B cell (primary cell): ENCODE measurements at regions not wholly inside any gene's neighbourhood (a gene's known extent, or its start where the extent isn't known, plus 50 kb on each side); places are given as distances from the start of the nearest gene placed in this dataset.

Experiments
- ATAC-seq: fragments of 200-7000 bp; cut with Tn5 transposase; one replicate; pipeline ENCODE4 v1.10.0; 2021; ENCODE audit warnings: low read depth, mild to moderate bottlenecking, moderate number of reproducible peaks, moderate library complexity
- CTCF ChIA-PET: fragments of 350-600 bp; sonication (Branson Sonifier 250); formaldehyde crosslinking; loops from one replicate; lab custom pipeline; 2021; ENCODE audit warnings: antibody characterized with exemption, inconsistent platforms; lab: Charles Lee
- POLR2A ChIA-PET: fragments of 350-600 bp; sonication (Branson Sonifier 250); formaldehyde crosslinking; loops from one replicate; lab custom pipeline; 2021; ENCODE audit warnings: antibody characterized with exemption; lab: Charles Lee
- DNase-seq: peaks from one replicate; pipeline ENCODE4 v3.0.0; 2013
- H2AFZ ChIP-seq: 2 replicates; pipeline ENCODE4 v1.6.1; 2012; ENCODE audit warnings: mild to moderate bottlenecking, low read depth, low read length; ENCODE audit not compliant: insufficient read depth, poor library complexity, severe bottlenecking
- H3K27ac ChIP-seq, 2 donors: 1 replicate in 1 of 2; 2 replicates in 1 of 2; pipeline ENCODE4 v1.5.1; 2012 to 2013; ENCODE audit warnings: low read length in 2 of 2, mild to moderate bottlenecking in 2 of 2, moderate library complexity in 1 of 2
- H3K27me3 ChIP-seq, 4 experiments: fragments of 200-600 bp in 1 of 4; sonication (generic) in 1 of 4; replicated peaks in 1 of 4; 1 replicate in 2 of 4; 2 replicates in 2 of 4; pipeline versions ENCODE4 v1.6.1 to v1.7.0; 2013 to 2016; ENCODE audit warnings: low read length in 3 of 4, mild to moderate bottlenecking in 2 of 4, mixed read lengths in 1 of 4, moderate library complexity in 1 of 4; ENCODE audit not compliant: insufficient read depth in 4 of 4, control insufficient read depth in 3 of 4; ENCODE audit errors: control extremely low read depth in 1 of 4
- H3K36me3 ChIP-seq, 2 experiments: replicated peaks in 1 of 2; 1 replicate in 1 of 2; 2 replicates in 1 of 2; pipeline versions ENCODE4 v1.6.1 to v1.7.1; 2013; ENCODE audit warnings: low read length in 1 of 2; ENCODE audit not compliant: insufficient read depth in 2 of 2, control insufficient read depth in 1 of 2; ENCODE audit errors: control extremely low read depth in 1 of 2, extremely low read depth in 1 of 2
- H3K4me1 ChIP-seq, 2 donors: fragments of 200-600 bp in 1 of 2; sonication (generic) in 1 of 2; 1 replicate in 1 of 2; 2 replicates in 1 of 2; pipeline versions ENCODE4 v1.5.1 to v1.6.1; 2013 to 2017; ENCODE audit warnings: low read length in 2 of 2; ENCODE audit not compliant: control insufficient read depth in 2 of 2, insufficient read depth in 2 of 2
- H3K4me2 ChIP-seq: replicated peaks from 2 replicates; pipeline ENCODE3; 2012; ENCODE audit warnings: mild to moderate bottlenecking, low read depth, low read length; ENCODE audit not compliant: poor library complexity, severe bottlenecking
- H3K4me3 ChIP-seq, 5 experiments: fragments of 200-600 bp in 1 of 5; sonication (generic) in 1 of 5; 1 replicate in 3 of 5; 2 replicates in 2 of 5; pipeline versions ENCODE4 v1.5.1 to v1.7.0; 2011 to 2016; ENCODE audit warnings: low read length in 4 of 5, mild to moderate bottlenecking in 4 of 5, low read depth in 2 of 5, control low read depth in 1 of 5, moderate library complexity in 1 of 5; ENCODE audit not compliant: insufficient read depth in 1 of 5; ENCODE audit errors: control extremely low read depth in 1 of 5, extremely low read depth in 1 of 5
- H3K79me2 ChIP-seq: fragments of 200-600 bp; sonication (generic); one replicate; pipeline ENCODE4 v1.6.0; 2016; ENCODE audit warnings: low read length; ENCODE audit not compliant: control insufficient read depth, insufficient read depth
- H3K9ac ChIP-seq: fragments of 200-600 bp; sonication (generic); 2 replicates; pipeline ENCODE4 v1.6.1; 2017; ENCODE audit warnings: mild to moderate bottlenecking, low read length, moderate library complexity
- H3K9me3 ChIP-seq, 3 donors: one replicate each; pipeline versions ENCODE4 v1.6.1 to v1.7.1; 2013; ENCODE audit warnings: low read length in 2 of 3; ENCODE audit not compliant: control insufficient read depth in 2 of 3, insufficient read depth in 1 of 3; ENCODE audit errors: control extremely low read depth in 1 of 3
- H4K20me1 ChIP-seq: 2 replicates; pipeline ENCODE4 v1.6.0; 2012; ENCODE audit warnings: mild to moderate bottlenecking, low read length; ENCODE audit not compliant: insufficient read depth, control insufficient read depth, poor library complexity, severe bottlenecking
- H3K27ac Mint-ChIP-seq: one replicate; pipeline ENCODE4 v1.8.0; 2021; ENCODE audit warnings: mixed read lengths
- H3K27me3 Mint-ChIP-seq: one replicate; pipeline ENCODE4 v1.8.0; 2021; ENCODE audit warnings: mixed read lengths
- H3K4me1 Mint-ChIP-seq: one replicate; pipeline ENCODE4 v1.8.0; 2021; ENCODE audit warnings: mixed read lengths
- H3K4me3 Mint-ChIP-seq: one replicate; pipeline ENCODE4 v1.8.0; 2021; ENCODE audit warnings: mixed read lengths
- H3K9me3 Mint-ChIP-seq: one replicate; pipeline ENCODE4 v1.8.0; 2022; ENCODE audit warnings: mixed read lengths; ENCODE audit not compliant: insufficient read depth
- EZH2 ChIP-seq: IDR thresholded peaks from 2 replicates; pipeline ENCODE4 v1.6.1; 2012; ENCODE audit warnings: borderline replicate concordance, low read depth, mild to moderate bottlenecking, moderate library complexity, low read length; ENCODE audit not compliant: insufficient read depth, poor library complexity, severe bottlenecking
- WGBS: methylation state at CpG from one replicate; pipeline ENCODE4 v1.1.5; 2013; ENCODE audit warnings: missing lambda C conversion rate; ENCODE audit not compliant: insufficient coverage; 5-methylcytosine and 5-hydroxymethylcytosine counted together
- intact Hi-C: fragments of 100-400 bp; cut with micrococcal nuclease; formaldehyde crosslinking; loops from one replicate; pipeline ENCODE4 v1.10.0; 2022
- TF ChIP-seq, protein P1 (sequence below): fragments of 200-600 bp; IDR thresholded peaks from one replicate; pipeline ENCODE4 v1.8.0; 2022; ENCODE audit warnings: antibody characterized with exemption, mild to moderate bottlenecking

DNA sequence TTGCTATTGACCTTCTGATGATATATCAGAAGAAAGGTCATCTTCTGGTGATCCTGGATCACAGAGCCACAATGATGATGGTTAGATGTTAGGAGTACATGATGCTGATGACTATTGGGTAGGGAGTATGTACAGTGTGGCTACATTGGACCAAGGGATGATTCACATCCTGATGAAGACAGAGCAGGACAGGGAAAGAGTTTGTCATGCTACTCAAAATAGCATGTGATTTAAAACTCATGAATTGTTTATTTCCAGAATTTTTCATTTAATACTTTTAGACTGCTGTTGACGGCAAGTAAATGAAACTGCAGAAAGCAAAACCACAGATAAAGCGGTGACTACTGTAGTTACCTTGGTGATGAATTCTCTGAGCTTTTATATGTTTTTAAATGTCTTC lies 397.3 kb downstream of the PPP1R3A start:
- DNase-seq, result no peak
- H3K4me1 Mint-ChIP-seq, result no peaks in the 10 kb centered on the region
- H3K9me3 Mint-ChIP-seq, result no peaks in the 10 kb centered on the region
- Histone ChIP-seq H3K4me2 (no peak overlapping the region), H2AFZ (no peak overlapping the region), H3K36me3 (no peaks in the 10 kb centered on the region), H3K27me3 (no peaks in the 10 kb centered on the region), H3K79me2 (no peaks in the 10 kb centered on the region), H3K9ac (no peak overlapping the region), H3K4me3 (no peak overlapping the region), H3K4me1 (no peaks in the 10 kb centered on the region), H3K9me3 (no peaks in the 10 kb centered on the region), H3K27ac (no peak overlapping the region), H4K20me1 (no peaks in the 10 kb centered on the region)
- ChIA-PET CTCF (no interaction called here), POLR2A (no interaction called here)
- TF ChIP-seq, protein P1, sequence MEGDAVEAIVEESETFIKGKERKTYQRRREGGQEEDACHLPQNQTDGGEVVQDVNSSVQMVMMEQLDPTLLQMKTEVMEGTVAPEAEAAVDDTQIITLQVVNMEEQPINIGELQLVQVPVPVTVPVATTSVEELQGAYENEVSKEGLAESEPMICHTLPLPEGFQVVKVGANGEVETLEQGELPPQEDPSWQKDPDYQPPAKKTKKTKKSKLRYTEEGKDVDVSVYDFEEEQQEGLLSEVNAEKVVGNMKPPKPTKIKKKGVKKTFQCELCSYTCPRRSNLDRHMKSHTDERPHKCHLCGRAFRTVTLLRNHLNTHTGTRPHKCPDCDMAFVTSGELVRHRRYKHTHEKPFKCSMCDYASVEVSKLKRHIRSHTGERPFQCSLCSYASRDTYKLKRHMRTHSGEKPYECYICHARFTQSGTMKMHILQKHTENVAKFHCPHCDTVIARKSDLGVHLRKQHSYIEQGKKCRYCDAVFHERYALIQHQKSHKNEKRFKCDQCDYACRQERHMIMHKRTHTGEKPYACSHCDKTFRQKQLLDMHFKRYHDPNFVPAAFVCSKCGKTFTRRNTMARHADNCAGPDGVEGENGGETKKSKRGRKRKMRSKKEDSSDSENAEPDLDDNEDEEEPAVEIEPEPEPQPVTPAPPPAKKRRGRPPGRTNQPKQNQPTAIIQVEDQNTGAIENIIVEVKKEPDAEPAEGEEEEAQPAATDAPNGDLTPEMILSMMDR, result no peak
- no peak for TF ChIP-seq EZH2
- no CpG with 5 or more reads among the region's 2 CpGs for WGBS
- H3K27me3 Mint-ChIP-seq, result no peaks in the 10 kb centered on the region
- intact Hi-C loops, result no loop called here
- no peak for ATAC-seq
- no peak overlapping the region for H3K27ac Mint-ChIP-seq
- no peak overlapping the region for H3K4me3 Mint-ChIP-seq

DNA sequence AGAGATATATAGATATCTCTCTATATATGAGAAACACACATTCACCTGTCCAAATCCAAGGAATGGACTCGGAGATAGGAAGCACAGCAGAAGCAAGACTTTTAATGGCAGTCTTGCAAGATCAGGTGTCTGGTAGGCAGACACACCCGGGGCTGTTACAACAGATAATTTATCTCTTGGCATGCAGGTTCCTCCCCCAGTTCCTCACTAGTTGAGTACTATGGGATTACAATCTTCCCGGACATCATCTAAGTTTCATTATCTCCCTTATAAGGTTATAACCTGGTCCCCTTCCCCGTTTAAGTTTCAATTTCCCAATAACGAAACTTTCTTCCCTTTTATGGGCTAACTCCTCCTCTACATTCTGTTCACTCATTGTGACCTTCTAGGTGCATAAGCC lies 399.3 kb downstream of the PPP1R3A start:
- intact Hi-C loops, result no loop called here
- ChIA-PET CTCF (no interaction called here), POLR2A (no interaction called here)
- H3K79me2 ChIP-seq, result no peaks in the 10 kb centered on the region
- H3K4me3 ChIP-seq, result no peak overlapping the region
- no peak overlapping the region for H3K4me2 ChIP-seq
- Mint-ChIP-seq H3K4me1 (no peaks in the 10 kb centered on the region), H3K27ac (no peak overlapping the region), H3K9me3 (no peaks in the 10 kb centered on the region), H3K27me3 (no peaks in the 10 kb centered on the region), H3K4me3 (no peak overlapping the region)
- no peak for TF ChIP-seq EZH2
- TF ChIP-seq, protein P1, result no peak
- no peak overlapping the region for H2AFZ ChIP-seq
- no peaks in the 10 kb centered on the region for H3K4me1 ChIP-seq
- DNase-seq, result no peak
- no peaks in the 10 kb centered on the region for H3K27me3 ChIP-seq
- H3K9ac ChIP-seq, result no peak overlapping the region
- no peak for ATAC-seq
- no peak overlapping the region for H3K27ac ChIP-seq
- no peaks in the 10 kb centered on the region for H4K20me1 ChIP-seq
- 84% methylated on average over 3 of the region's 5 CpGs for WGBS
- no peaks in the 10 kb centered on the region for H3K36me3 ChIP-seq
- no peaks in the 10 kb centered on the region for H3K9me3 ChIP-seq
